Naive thymus-derived CD4-positive, alpha-beta T cell (primary cell): ENCODE measurements at regions not wholly inside any gene's neighbourhood (a gene's known extent, or its start where the extent isn't known, plus 50 kb on each side); places are given as distances from the start of the nearest gene placed in this dataset.

Experiments used
- ATAC-seq: fragments of 150-1000 bp; cut with Tn5 transposase; 2 replicates; pipeline ENCODE4 v1.10.0; 2021; ENCODE audit warnings: mild to moderate bottlenecking, moderate library complexity
- CTCF ChIA-PET: fragments of 350-600 bp; sonication (Branson Sonifier 250); formaldehyde crosslinking; loops from one replicate; lab custom pipeline; 2021; ENCODE audit warnings: antibody characterized with exemption; lab: Charles Lee
- POLR2A ChIA-PET: fragments of 350-600 bp; sonication (Branson Sonifier 250); formaldehyde crosslinking; loops from one replicate; lab custom pipeline; 2021; ENCODE audit warnings: antibody characterized with exemption, inconsistent platforms; lab: Charles Lee
- DNase-seq, 9 donors: peaks; one replicate each; pipeline versions ENCODE4 v3.0.0 to v3.0.0-alpha.2; 2020 to 2022; ENCODE audit warnings: mixed read lengths in 1 of 9
- H3K27ac ChIP-seq: one replicate; pipeline ENCODE4 v1.7.0; 2013; ENCODE audit warnings: mild to moderate bottlenecking, low read depth, low read length, moderate library complexity
- H3K27me3 ChIP-seq, 2 donors: one replicate each; pipeline ENCODE4 v1.7.0; 2013; ENCODE audit warnings: low read length in 2 of 2, mild to moderate bottlenecking in 2 of 2, moderate library complexity in 2 of 2; ENCODE audit not compliant: control insufficient read depth in 2 of 2, insufficient read depth in 2 of 2
- H3K36me3 ChIP-seq, 3 experiments: 1 replicate in 2 of 3; 2 replicates in 1 of 3; pipeline ENCODE4 v1.7.0; 2013; ENCODE audit warnings: low read length in 3 of 3, mild to moderate bottlenecking in 3 of 3, moderate library complexity in 1 of 3; ENCODE audit not compliant: insufficient read depth in 3 of 3, control insufficient read depth in 2 of 3
- H3K4me1 ChIP-seq, 2 donors: one replicate each; pipeline ENCODE4 v1.7.0; 2013; ENCODE audit warnings: low read length in 2 of 2, mild to moderate bottlenecking in 2 of 2, moderate library complexity in 1 of 2; ENCODE audit not compliant: control insufficient read depth in 2 of 2, insufficient read depth in 2 of 2
- H3K4me3 ChIP-seq: 2 replicates; pipeline ENCODE4 v1.7.0; 2013; ENCODE audit warnings: mild to moderate bottlenecking, low read length
- H3K9me3 ChIP-seq, 3 experiments: 1 replicate in 2 of 3; 2 replicates in 1 of 3; pipeline ENCODE4 v1.7.0; 2013; ENCODE audit warnings: low read length in 3 of 3; ENCODE audit not compliant: control insufficient read depth in 2 of 3
- H3K27ac Mint-ChIP-seq, 9 donors: one replicate each; pipeline ENCODE4 v1.8.0; 2020 to 2022; ENCODE audit warnings: mixed read lengths in 9 of 9, mild to moderate bottlenecking in 8 of 9, moderate library complexity in 5 of 9, inconsistent platforms in 2 of 9
- H3K27me3 Mint-ChIP-seq, 5 donors: one replicate each; pipeline ENCODE4 v1.8.0; 2021 to 2022; ENCODE audit warnings: mixed read lengths in 5 of 5, mild to moderate bottlenecking in 1 of 5
- H3K36me3 Mint-ChIP-seq, 5 donors: one replicate each; pipeline ENCODE4 v1.8.0; 2020 to 2022; ENCODE audit warnings: mixed read lengths in 5 of 5, mild to moderate bottlenecking in 3 of 5, inconsistent platforms in 1 of 5
- H3K4me1 Mint-ChIP-seq, 7 donors: one replicate each; pipeline ENCODE4 v1.8.0; 2020 to 2022; ENCODE audit warnings: mixed read lengths in 7 of 7, mild to moderate bottlenecking in 3 of 7, inconsistent platforms in 1 of 7
- H3K4me3 Mint-ChIP-seq, 10 donors: one replicate each; pipeline ENCODE4 v1.8.0; 2020 to 2022; ENCODE audit warnings: mild to moderate bottlenecking in 10 of 10, mixed read lengths in 10 of 10, moderate library complexity in 6 of 10, inconsistent platforms in 2 of 10
- H3K9me3 Mint-ChIP-seq, 11 donors: one replicate each; pipeline ENCODE4 v1.8.0; 2020 to 2022; ENCODE audit warnings: mixed read lengths in 11 of 11, mild to moderate bottlenecking in 4 of 11, inconsistent platforms in 1 of 11, moderate library complexity in 1 of 11
- intact Hi-C, 2 donors: fragments of 100-400 bp; cut with micrococcal nuclease; formaldehyde crosslinking; loops; one replicate each; pipeline ENCODE4 v1.15.1; 2023

DNA sequence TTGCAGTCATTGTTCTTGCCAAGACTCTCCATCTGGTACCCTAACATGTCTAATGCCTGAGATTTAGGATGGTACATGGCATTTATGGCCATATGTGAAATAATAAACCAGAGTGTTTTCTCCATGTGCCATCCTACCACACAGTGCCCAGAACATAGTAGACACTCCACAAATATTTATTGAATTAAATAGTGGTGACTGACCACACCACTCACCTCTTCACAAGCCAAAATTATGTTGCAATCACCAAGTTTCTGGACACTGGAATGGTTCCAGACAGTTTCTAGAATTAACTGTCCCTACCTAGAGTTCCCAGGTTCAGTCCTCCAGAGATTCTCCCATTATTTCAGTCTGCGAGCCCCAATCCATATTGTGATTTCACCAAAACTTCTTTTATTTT lies 427.3 kb downstream of the KIF16B start:
- peaks cover 0 to 20% (median 6%) of the 10 kb centered on the region in 11 donors for H3K9me3 Mint-ChIP-seq
- intact Hi-C loops = no loop called here
- H3K4me3 Mint-ChIP-seq = no peak overlapping the region
- no peak overlapping the region for H3K4me3 ChIP-seq
- ChIA-PET CTCF (no interaction called here), POLR2A (no interaction called here)
- peaks cover 0 to 4% (median 0%) of the 10 kb centered on the region in 3 experiments for H3K9me3 ChIP-seq
- no peak overlapping the region for H3K27ac Mint-ChIP-seq
- H3K4me1 ChIP-seq = no peaks in the 10 kb centered on the region
- H3K4me1 Mint-ChIP-seq = no peaks in the 10 kb centered on the region
- H3K36me3 ChIP-seq = no peaks in the 10 kb centered on the region
- no peak for ATAC-seq
- H3K27me3 Mint-ChIP-seq = peaks cover 0 to 4% (median 0%) of the 10 kb centered on the region in 5 donors
- DNase-seq = no peak
- no peak overlapping the region for H3K27ac ChIP-seq
- no peaks in the 10 kb centered on the region for H3K36me3 Mint-ChIP-seq
- no peaks in the 10 kb centered on the region for H3K27me3 ChIP-seq

DNA sequence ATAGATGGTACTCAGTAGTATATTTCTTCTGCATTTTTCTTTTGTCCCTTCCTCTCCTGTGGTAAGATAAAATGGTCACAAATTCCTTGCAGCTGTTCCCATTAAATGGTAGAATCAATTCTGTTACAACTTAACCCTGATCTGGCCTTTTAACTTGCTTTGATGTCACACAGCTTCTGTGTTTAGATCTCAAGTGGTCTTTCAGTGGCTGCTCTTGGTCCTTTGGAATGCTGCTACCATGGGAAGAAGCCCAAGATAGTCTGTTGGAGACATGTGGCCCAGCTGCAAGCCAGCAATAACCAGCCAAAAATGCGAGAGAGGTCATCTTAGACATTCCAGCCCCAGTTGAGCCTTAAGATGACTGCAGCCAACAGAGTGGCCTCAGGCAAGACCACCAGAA lies 429.7 kb downstream of the KIF16B start:
- Histone ChIP-seq H3K36me3 (no peaks in the 10 kb centered on the region), H3K9me3 (peaks cover 0 to 4% (median 0%) of the 10 kb centered on the region in 3 experiments), H3K27me3 (no peaks in the 10 kb centered on the region), H3K4me1 (no peaks in the 10 kb centered on the region), H3K27ac (no peak overlapping the region), H3K4me3 (no peak overlapping the region)
- POLR2A ChIA-PET = no interaction called here
- CTCF ChIA-PET = no interaction called here
- intact Hi-C loops = no loop called here
- H3K9me3 Mint-ChIP-seq = peaks cover 0 to 14% (median 7%) of the 10 kb centered on the region in 11 donors
- no peaks in the 10 kb centered on the region for H3K4me1 Mint-ChIP-seq
- H3K27me3 Mint-ChIP-seq = peaks cover 0 to 4% (median 0%) of the 10 kb centered on the region in 5 donors
- H3K4me3 Mint-ChIP-seq = no peak overlapping the region
- ATAC-seq = no peak
- no peak for DNase-seq
- no peak overlapping the region for H3K27ac Mint-ChIP-seq
- H3K36me3 Mint-ChIP-seq = no peaks in the 10 kb centered on the region

DNA sequence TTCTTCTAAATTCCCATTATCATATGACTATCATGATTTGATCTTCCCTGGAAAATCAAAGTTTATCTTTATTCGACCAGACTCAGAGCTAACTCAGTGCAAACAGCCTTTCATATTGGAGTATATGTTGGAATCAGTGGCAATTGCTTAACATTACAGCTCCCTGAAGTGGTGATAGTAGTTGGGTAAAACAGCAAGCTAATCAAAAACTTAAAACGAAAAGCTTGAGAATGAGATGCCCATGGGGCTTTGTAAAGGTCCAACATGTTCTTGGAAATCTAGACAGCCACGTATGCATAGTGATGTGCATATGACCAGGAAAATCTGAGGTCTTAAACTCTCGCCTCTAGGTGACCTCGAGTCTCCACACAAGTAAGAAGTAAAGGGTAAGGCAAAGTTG lies 437.6 kb downstream of the KIF16B start:
- ChIA-PET POLR2A (no interaction called here), CTCF (no interaction called here)
- no peak for ATAC-seq
- Histone ChIP-seq H3K9me3 (no peaks in the 10 kb centered on the region), H3K4me3 (no peak overlapping the region), H3K36me3 (no peaks in the 10 kb centered on the region), H3K27ac (no peak overlapping the region), H3K27me3 (no peaks in the 10 kb centered on the region), H3K4me1 (no peaks in the 10 kb centered on the region)
- Mint-ChIP-seq H3K27me3 (peaks cover 0 to 10% (median 0%) of the 10 kb centered on the region in 5 donors), H3K9me3 (peaks cover 3 to 30% (median 14%) of the 10 kb centered on the region in 11 donors), H3K27ac (no peak overlapping the region), H3K4me1 (no peaks in the 10 kb centered on the region), H3K4me3 (no peak overlapping the region), H3K36me3 (no peaks in the 10 kb centered on the region)
- intact Hi-C loops = no loop called here
- DNase-seq = no peak

DNA sequence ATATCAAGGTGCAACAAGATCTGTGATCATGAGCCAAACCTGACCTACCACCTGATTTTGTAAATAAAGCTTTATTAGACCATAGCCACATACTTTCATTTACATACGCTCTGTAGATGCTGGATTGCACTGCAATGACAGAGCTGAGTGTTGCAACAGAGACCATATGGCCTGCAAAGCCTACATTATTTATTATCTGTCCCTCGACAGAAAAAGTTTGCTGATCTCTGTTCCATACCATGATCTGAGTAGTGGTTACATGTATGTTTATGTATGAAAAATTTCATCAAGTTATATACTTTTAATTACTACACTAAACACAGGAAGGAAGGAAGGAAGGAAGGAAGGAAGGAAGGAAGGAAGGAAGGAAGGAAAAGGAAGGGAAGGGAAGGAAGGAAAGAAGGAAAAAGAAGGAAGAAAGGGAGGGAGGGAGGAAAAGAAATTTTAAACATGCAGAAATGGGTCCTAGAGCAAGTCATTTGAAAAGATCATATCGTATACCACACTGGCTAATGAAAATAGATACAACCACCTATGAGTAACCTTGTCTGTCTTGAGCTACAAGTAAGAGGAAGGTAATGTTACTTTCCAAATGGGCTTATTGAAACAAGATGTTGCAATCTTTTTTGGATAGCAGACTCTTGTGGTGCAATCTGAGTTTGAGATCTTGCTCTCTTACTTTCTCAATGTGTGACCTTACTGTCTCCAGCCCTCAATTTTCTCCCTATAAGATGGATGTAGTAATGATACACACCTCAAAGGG lies 441.0 kb downstream of the KIF16B start:
- no peak for DNase-seq
- peaks cover 0 to 10% (median 0%) of the 10 kb centered on the region in 5 donors for H3K27me3 Mint-ChIP-seq
- POLR2A ChIA-PET = no interaction called here
- intact Hi-C loops = no loop called here
- H3K4me3 ChIP-seq = no peak overlapping the region
- H3K27me3 ChIP-seq = no peaks in the 10 kb centered on the region
- no peak for ATAC-seq
- no peak overlapping the region for H3K4me3 Mint-ChIP-seq
- no peaks in the 10 kb centered on the region for H3K36me3 Mint-ChIP-seq
- no peaks in the 10 kb centered on the region for H3K36me3 ChIP-seq
- H3K27ac ChIP-seq = no peak overlapping the region
- no peak overlapping the region for H3K27ac Mint-ChIP-seq
- H3K9me3 ChIP-seq = no peaks in the 10 kb centered on the region
- H3K9me3 Mint-ChIP-seq = peaks cover 0 to 31% (median 10%) of the 10 kb centered on the region in 11 donors
- H3K4me1 ChIP-seq = no peaks in the 10 kb centered on the region
- CTCF ChIA-PET = no interaction called here
- no peaks in the 10 kb centered on the region for H3K4me1 Mint-ChIP-seq

DNA sequence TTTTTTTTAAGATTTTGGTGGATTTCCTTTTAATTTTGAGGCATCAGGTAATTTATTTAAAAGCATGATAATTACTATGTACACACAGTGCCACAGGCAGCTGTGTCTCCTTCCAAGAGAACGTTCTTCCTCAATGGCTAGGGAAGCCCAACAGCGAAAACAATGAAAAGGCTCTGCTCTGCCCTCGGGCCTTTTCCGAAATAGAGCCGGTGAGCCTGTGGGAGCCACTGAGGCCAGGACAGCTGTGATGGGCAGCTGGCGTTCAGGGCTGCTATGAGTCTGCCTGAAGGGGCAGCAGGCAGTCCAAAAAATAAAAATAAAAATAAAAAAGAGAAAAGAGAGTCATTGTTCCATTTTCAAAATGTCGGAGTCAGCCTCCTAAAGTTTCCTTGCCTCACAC lies 443.8 kb downstream of the KIF16B start:
- intact Hi-C loops = no loop called here
- no peaks in the 10 kb centered on the region for H3K9me3 ChIP-seq
- no peak for ATAC-seq
- no peak overlapping the region for H3K4me3 Mint-ChIP-seq
- no peaks in the 10 kb centered on the region for H3K36me3 Mint-ChIP-seq
- no peak overlapping the region for H3K4me3 ChIP-seq
- DNase-seq = no peak
- H3K27ac ChIP-seq = no peak overlapping the region
- no peak overlapping the region for H3K27ac Mint-ChIP-seq
- H3K4me1 ChIP-seq = no peaks in the 10 kb centered on the region
- no peaks in the 10 kb centered on the region for H3K27me3 ChIP-seq
- CTCF ChIA-PET = no interaction called here
- POLR2A ChIA-PET = no interaction called here
- H3K36me3 ChIP-seq = no peaks in the 10 kb centered on the region
- H3K4me1 Mint-ChIP-seq = no peaks in the 10 kb centered on the region
- H3K9me3 Mint-ChIP-seq = peaks cover 0 to 21% (median 3%) of the 10 kb centered on the region in 11 donors
- peaks cover 0 to 10% (median 0%) of the 10 kb centered on the region in 5 donors for H3K27me3 Mint-ChIP-seq

DNA sequence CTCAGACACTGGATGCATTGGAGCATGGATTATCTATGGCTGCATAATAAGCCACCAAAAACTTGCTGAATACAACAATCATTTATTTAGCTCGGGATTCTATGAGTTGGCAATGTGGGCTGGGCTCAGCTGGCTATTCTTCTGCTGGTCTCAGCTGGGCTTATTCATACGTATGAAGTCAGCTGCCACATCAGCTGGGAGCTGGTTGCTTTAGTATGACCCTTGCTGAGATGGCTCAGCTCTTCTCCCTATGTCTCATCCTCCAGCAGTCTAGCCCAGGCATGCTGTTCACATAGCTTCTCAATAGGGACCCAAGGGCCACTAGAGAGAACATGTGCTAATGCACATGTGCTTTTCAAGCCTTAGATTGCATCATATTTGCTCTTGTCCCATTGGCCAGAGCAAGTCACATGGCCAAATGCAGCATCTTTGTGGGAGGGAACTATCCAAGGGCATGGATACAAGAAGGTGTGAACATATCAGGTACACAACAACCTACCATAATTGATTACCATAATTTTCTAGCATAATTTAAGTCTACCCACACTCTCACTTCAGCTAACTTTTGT lies 444.6 kb downstream of the KIF16B start:
- Histone ChIP-seq H3K9me3 (no peaks in the 10 kb centered on the region), H3K4me3 (no peak overlapping the region), H3K4me1 (no peaks in the 10 kb centered on the region), H3K27me3 (no peaks in the 10 kb centered on the region), H3K36me3 (no peaks in the 10 kb centered on the region), H3K27ac (no peak overlapping the region)
- H3K9me3 Mint-ChIP-seq = peaks cover 0 to 17% (median 3%) of the 10 kb centered on the region in 11 donors
- H3K27ac Mint-ChIP-seq = no peak overlapping the region
- POLR2A ChIA-PET = no interaction called here
- H3K4me1 Mint-ChIP-seq = no peaks in the 10 kb centered on the region
- peaks cover 0 to 5% (median 0%) of the 10 kb centered on the region in 5 donors for H3K27me3 Mint-ChIP-seq
- intact Hi-C loops = no loop called here
- ATAC-seq (no peak), DNase-seq (no peak)
- no peak overlapping the region for H3K4me3 Mint-ChIP-seq
- H3K36me3 Mint-ChIP-seq = no peaks in the 10 kb centered on the region
- CTCF ChIA-PET = no interaction called here

DNA sequence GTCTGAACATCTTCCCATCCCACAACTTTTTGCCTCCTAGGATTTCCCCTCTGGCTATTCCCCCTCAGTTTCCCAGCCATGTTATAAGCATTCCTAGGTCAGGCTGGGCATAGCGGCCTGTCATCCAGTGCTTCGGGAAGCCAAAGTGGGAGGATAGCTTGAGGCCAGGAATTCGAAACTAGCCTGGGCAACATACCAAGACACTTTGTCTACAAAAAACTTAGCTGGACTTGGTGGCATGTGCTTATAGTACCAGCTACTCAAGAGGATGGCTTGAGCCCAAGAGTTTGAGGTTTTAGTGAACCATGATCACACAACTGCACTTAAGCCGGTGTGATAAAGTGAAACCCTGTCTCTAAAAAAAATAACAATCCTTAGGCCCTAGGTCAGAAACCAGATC lies 447.4 kb downstream of the KIF16B start:
- Histone ChIP-seq H3K4me1 (no peaks in the 10 kb centered on the region), H3K27ac (no peak overlapping the region), H3K36me3 (no peaks in the 10 kb centered on the region), H3K9me3 (no peaks in the 10 kb centered on the region), H3K27me3 (no peaks in the 10 kb centered on the region), H3K4me3 (no peak overlapping the region)
- H3K9me3 Mint-ChIP-seq = peaks cover 0 to 10% (median 3%) of the 10 kb centered on the region in 11 donors
- ATAC-seq = no peak
- H3K27ac Mint-ChIP-seq = no peak overlapping the region
- peaks cover 0 to 5% (median 0%) of the 10 kb centered on the region in 5 donors for H3K27me3 Mint-ChIP-seq
- no peaks in the 10 kb centered on the region for H3K4me1 Mint-ChIP-seq
- no peak overlapping the region for H3K4me3 Mint-ChIP-seq
- ChIA-PET POLR2A (no interaction called here), CTCF (no interaction called here)
- no peaks in the 10 kb centered on the region for H3K36me3 Mint-ChIP-seq
- no peak for DNase-seq
- intact Hi-C loops = no loop called here
